Mesothelial cell of epicardium (in vitro differentiated cells): ENCODE measurements at regions not wholly inside any gene's neighbourhood (a gene's known extent, or its start where the extent isn't known, plus 50 kb on each side); places are given as distances from the start of the nearest gene placed in this dataset.

ENCODE experiments used
- DNase-seq, 2 experiments: peaks; one replicate each; pipeline ENCODE4 v3.0.0; 2021; ENCODE audit warnings: low spot score in 2 of 2; ENCODE audit not compliant: unreplicated experiment in 2 of 2
- H3K27ac Mint-ChIP-seq: 2 replicates; pipeline ENCODE4 v1.8.0; 2021; ENCODE audit warnings: mixed read lengths
- H3K27me3 Mint-ChIP-seq: 2 replicates; pipeline ENCODE4 v1.8.0; 2021; ENCODE audit warnings: low read depth, mixed read lengths
- H3K36me3 Mint-ChIP-seq: 2 replicates; pipeline ENCODE4 v1.8.0; 2021; ENCODE audit warnings: mixed read lengths
- H3K4me1 Mint-ChIP-seq: 2 replicates; pipeline ENCODE4 v1.8.0; 2021; ENCODE audit warnings: mixed read lengths
- H3K4me3 Mint-ChIP-seq: 2 replicates; pipeline ENCODE4 v1.8.0; 2021; ENCODE audit warnings: mild to moderate bottlenecking, moderate library complexity, mixed read lengths
- H3K9me3 Mint-ChIP-seq: 2 replicates; pipeline ENCODE4 v1.8.0; 2021; ENCODE audit warnings: mixed read lengths
- CTCF ChIP-seq: fragments of 200-600 bp; sonication (generic); IDR thresholded peaks from one replicate; pipeline ENCODE4 v1.5.0; 2021; ENCODE audit warnings: antibody characterized with exemption; ENCODE audit not compliant: unreplicated experiment

GRCh38 chr14:36070031-36070719 lies 106.3 kb downstream of the PTCSC3 start:
- Mint-ChIP-seq H3K9me3 (no peaks in the 10 kb centered on the region), H3K4me1 (peaks cover 2% of the 10 kb centered on the region), H3K36me3 (no peaks in the 10 kb centered on the region), H3K27me3 (peaks cover 51% of the 10 kb centered on the region), H3K4me3 (no peak overlapping the region), H3K27ac (no peak overlapping the region)
- DNase-seq: peak; percentile 40 to 73
- TF ChIP-seq CTCF: peak; percentile 54

- no peak overlapping the region for H3K4me3 Mint-ChIP-seq
- no peaks in the 10 kb centered on the region for H3K36me3 Mint-ChIP-seq
- no peaks in the 10 kb centered on the region for H3K9me3 Mint-ChIP-seq
- no peak for DNase-seq
- peaks cover 56% of the 10 kb centered on the region for H3K27me3 Mint-ChIP-seq
- H3K27ac Mint-ChIP-seq: no peak overlapping the region
- TF ChIP-seq CTCF: peak; percentile 53
- H3K4me1 Mint-ChIP-seq: peaks cover 2% of the 10 kb centered on the region
These were observed 107.0 kb downstream of the PTCSC3 start for GRCh38 chr14:36069535-36069900.

- no peaks in the 10 kb centered on the region for H3K36me3 Mint-ChIP-seq
- no peak overlapping the region for H3K4me3 Mint-ChIP-seq
- no peak overlapping the region for H3K27ac Mint-ChIP-seq
- DNase-seq: no peak
- no peaks in the 10 kb centered on the region for H3K9me3 Mint-ChIP-seq
- H3K4me1 Mint-ChIP-seq: peaks cover 2% of the 10 kb centered on the region
- peaks cover 56% of the 10 kb centered on the region for H3K27me3 Mint-ChIP-seq
- TF ChIP-seq CTCF: no peak
These were observed 107.6 kb downstream of the PTCSC3 start for GRCh38 chr14:36068777-36069534.

GRCh38 chr14:36067428-36068187 lies 108.9 kb downstream of the PTCSC3 start:
- Mint-ChIP-seq H3K27ac (no peak overlapping the region), H3K4me1 (peaks cover 2% of the 10 kb centered on the region), H3K9me3 (no peaks in the 10 kb centered on the region), H3K4me3 (no peak overlapping the region), H3K27me3 (peaks cover 69% of the 10 kb centered on the region), H3K36me3 (no peaks in the 10 kb centered on the region)
- TF ChIP-seq CTCF: no peak
- no peak for DNase-seq

DNA sequence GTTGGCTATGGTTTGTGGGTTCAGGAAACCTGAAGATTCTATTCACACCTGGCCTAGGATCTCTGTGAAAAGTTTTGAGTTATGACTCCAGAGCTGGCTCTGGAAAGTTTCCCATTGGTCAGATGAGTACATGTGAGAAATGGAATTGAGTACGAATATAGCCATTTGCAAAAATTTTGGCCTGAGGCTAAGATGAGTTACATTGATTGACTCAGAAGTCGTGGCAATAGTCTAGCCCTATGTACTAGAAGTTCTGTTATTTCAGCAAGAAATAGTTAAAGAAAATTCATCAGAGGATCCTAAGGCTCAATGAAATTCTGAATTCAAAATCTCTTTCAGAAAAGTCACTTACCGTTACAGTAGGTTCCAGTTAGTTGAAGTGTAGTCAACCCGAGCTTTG lies 109.9 kb downstream of the PTCSC3 start:
- DNase-seq: no peak
- Mint-ChIP-seq H3K27ac (no peak overlapping the region), H3K4me3 (no peak overlapping the region), H3K27me3 (peaks cover 77% of the 10 kb centered on the region), H3K36me3 (no peaks in the 10 kb centered on the region), H3K4me1 (peaks cover 2% of the 10 kb centered on the region), H3K9me3 (no peaks in the 10 kb centered on the region)
- no peak for TF ChIP-seq CTCF
